ENCODE measurements at regions not wholly inside any gene's neighbourhood (a gene's known extent, or its start where the extent isn't known, plus 50 kb on each side); places are given as distances from the start of the nearest gene placed in this dataset.

DNA sequence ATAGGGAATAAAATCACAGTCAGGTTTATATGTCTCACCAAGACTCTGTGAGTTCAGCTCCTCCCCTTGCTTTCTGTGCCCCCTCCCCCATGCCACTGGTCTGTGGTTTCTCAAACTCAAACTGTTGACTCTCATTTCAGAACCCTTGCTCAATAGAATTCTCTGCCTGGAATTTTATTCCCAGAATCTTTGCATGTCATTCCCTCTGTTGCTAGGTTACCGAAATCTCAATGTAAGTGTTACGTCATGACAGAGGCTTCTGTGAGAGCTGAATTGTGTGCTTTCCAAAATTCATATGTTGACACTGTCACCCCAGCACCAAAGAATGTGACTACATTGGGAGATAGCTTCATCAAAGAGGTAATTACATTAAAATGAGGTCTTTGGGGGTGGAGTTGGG, 1938.8 kb downstream of the TP53TG3F start:
- ChIA-PET CTCF (no interaction called here), POLR2A (no interaction called here)
- Histone ChIP-seq H3K27ac (ENCODE audit: low read depth, low read length) (no peak overlapping the region), H3K4me3 (ENCODE audit: low read depth, low read length) (no peak overlapping the region), H3K27me3 (ENCODE audit: control insufficient read depth, insufficient read depth, low read length) (no peaks in the 10 kb centered on the region), H3K9me3 (ENCODE audit: control insufficient read depth, insufficient read depth, low read length) (peaks cover 25% of the 10 kb centered on the region)
- TF ChIP-seq, protein P1, sequence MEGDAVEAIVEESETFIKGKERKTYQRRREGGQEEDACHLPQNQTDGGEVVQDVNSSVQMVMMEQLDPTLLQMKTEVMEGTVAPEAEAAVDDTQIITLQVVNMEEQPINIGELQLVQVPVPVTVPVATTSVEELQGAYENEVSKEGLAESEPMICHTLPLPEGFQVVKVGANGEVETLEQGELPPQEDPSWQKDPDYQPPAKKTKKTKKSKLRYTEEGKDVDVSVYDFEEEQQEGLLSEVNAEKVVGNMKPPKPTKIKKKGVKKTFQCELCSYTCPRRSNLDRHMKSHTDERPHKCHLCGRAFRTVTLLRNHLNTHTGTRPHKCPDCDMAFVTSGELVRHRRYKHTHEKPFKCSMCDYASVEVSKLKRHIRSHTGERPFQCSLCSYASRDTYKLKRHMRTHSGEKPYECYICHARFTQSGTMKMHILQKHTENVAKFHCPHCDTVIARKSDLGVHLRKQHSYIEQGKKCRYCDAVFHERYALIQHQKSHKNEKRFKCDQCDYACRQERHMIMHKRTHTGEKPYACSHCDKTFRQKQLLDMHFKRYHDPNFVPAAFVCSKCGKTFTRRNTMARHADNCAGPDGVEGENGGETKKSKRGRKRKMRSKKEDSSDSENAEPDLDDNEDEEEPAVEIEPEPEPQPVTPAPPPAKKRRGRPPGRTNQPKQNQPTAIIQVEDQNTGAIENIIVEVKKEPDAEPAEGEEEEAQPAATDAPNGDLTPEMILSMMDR (IDR thresholded peaks at IDR 0.05; ENCODE audit: low read depth, low read length) = no peak
- DNase-seq (ENCODE audit: low read depth, low spot score) = no peak

DNA sequence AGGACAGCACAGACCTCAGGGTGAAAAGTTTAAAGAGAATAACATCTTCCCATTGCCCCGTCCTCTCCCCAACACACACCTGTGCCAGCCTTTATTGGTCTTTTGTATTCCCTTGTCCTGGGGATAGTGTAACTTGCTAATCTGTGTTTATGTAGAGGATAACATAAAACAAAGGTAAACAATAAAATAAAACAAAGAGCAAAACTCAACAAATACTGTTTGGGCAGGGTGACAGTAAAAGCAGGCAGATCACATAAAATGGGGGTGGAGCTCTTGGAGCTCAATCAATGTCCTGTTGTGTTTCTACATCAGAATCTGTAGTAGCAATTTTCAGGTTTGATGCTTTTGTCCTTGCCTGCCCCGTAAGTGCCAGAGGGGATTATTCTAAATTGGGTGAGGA, 1939.7 kb downstream of the TP53TG3F start:
- Histone ChIP-seq H3K9me3 (ENCODE audit: control insufficient read depth, insufficient read depth, low read length) (peaks cover 15% of the 10 kb centered on the region), H3K4me3 (ENCODE audit: low read depth, low read length) (no peak overlapping the region), H3K27me3 (ENCODE audit: control insufficient read depth, insufficient read depth, low read length) (no peaks in the 10 kb centered on the region), H3K27ac (ENCODE audit: low read depth, low read length) (no peak overlapping the region)
- CTCF ChIA-PET = no interaction called here
- no peak for DNase-seq (ENCODE audit: low read depth, low spot score)
- POLR2A ChIA-PET = no interaction called here
- TF ChIP-seq, protein P1 (IDR thresholded peaks at IDR 0.05; ENCODE audit: low read depth, low read length) = no peak

DNA sequence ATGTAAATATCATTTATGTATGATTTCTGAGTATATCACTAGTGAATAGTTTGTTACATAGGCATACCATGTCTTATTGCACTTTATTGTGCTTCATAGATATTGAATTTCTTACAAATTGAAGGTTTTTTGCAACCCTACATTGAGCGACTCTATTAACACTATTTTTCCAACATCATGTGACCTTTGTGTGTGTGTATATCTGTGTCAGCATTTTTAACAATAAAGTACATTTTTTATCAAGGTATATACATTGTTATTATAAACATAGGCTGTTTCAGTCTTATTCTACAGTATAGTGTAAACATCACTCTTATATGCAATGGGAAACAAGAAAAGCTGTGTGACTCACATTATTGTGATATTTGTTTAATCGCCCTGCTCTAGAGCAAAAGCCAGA, 1944.9 kb downstream of the TP53TG3F start:
- no peak for DNase-seq (ENCODE audit: low read depth, low spot score)
- no peak overlapping the region for H3K4me3 ChIP-seq (ENCODE audit: low read depth, low read length)
- TF ChIP-seq, protein P1 (IDR thresholded peaks at IDR 0.05; ENCODE audit: low read depth, low read length) = no peak
- no peak overlapping the region for H3K27ac ChIP-seq (ENCODE audit: low read depth, low read length)
- H3K9me3 ChIP-seq (ENCODE audit: control insufficient read depth, insufficient read depth, low read length) = peaks cover 7% of the 10 kb centered on the region; the same call in 1 of the 2 replicates
- H3K27me3 ChIP-seq (ENCODE audit: control insufficient read depth, insufficient read depth, low read length) = no peaks in the 10 kb centered on the region
- ChIA-PET POLR2A (no interaction called here), CTCF (no interaction called here)

DNA sequence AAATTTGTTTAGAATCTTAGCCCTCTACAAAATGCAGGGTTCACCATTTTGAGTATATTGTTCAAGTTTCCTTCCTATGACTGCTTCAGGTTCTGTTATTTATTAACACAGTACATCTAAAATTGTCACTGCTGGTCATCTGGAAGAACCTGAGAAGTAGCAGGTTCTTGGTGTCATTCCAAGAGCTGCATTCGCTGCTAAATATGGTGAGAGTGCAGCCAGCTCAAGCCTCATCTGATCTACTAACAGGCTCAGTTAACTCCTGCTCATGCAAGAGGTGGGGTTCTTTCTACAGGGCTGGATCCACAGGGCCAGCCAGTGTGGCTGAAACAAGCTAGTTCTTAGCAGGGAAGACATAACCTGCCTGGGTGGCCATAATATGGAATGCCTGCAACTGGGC, 1946.1 kb downstream of the TP53TG3F start:
- ChIA-PET CTCF (no interaction called here), POLR2A (no interaction called here)
- no peak for DNase-seq (ENCODE audit: low read depth, low spot score)
- TF ChIP-seq, protein P1 (IDR thresholded peaks at IDR 0.05; ENCODE audit: low read depth, low read length) = no peak
- no peak overlapping the region for H3K4me3 ChIP-seq (ENCODE audit: low read depth, low read length)
- no peak overlapping the region for H3K27ac ChIP-seq (ENCODE audit: low read depth, low read length)
- no peaks in the 10 kb centered on the region for H3K27me3 ChIP-seq (ENCODE audit: control insufficient read depth, insufficient read depth, low read length)
- H3K9me3 ChIP-seq (ENCODE audit: control insufficient read depth, insufficient read depth, low read length) = peaks cover 7% of the 10 kb centered on the region; the same call in 1 of the 2 replicates

DNA sequence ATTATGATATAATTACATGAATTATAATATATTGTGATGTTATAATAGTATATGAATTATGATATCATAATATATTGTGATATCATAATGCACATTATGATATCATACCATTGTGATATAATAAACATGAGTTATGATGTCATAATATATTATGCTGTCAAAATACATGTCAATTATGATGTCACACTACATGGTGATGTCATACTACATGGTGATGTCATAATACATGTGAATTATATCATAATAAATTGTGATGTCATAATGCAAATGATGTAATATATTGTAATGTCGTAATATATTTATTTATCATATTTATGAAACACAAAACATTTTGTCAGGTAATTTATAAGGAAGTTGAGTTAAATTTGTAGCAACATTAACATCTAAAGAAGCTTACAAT, 1950.1 kb downstream of the TP53TG3F start:
- CTCF ChIA-PET = no interaction called here
- Histone ChIP-seq H3K27me3 (ENCODE audit: control insufficient read depth, insufficient read depth, low read length) (no peaks in the 10 kb centered on the region), H3K9me3 (ENCODE audit: control insufficient read depth, insufficient read depth, low read length) (peaks cover 13% of the 10 kb centered on the region), H3K27ac (ENCODE audit: low read depth, low read length) (no peak overlapping the region), H3K4me3 (ENCODE audit: low read depth, low read length) (no peak overlapping the region)
- POLR2A ChIA-PET = no interaction called here
- TF ChIP-seq, protein P1 (IDR thresholded peaks at IDR 0.05; ENCODE audit: low read depth, low read length) = no peak
- DNase-seq (ENCODE audit: low read depth, low spot score) = no peak
